T-cell (primary cell): ENCODE measurements at regions not wholly inside any gene's neighbourhood (a gene's known extent, or its start where the extent isn't known, plus 50 kb on each side); places are given as distances from the start of the nearest gene placed in this dataset.

ENCODE experiments used
- ATAC-seq, 4 experiments: fragments of 200-7000 bp in 3 of 4; fragments of 150-1000 bp in 1 of 4; cut with Tn5 transposase; replicated peaks in 1 of 4; 1 replicate in 3 of 4; 2 replicates in 1 of 4; pipeline ENCODE4 v1.10.0; 2021; ENCODE audit warnings: moderate library complexity in 3 of 4, mild to moderate bottlenecking in 2 of 4, moderate number of reproducible peaks in 1 of 4
- CTCF ChIA-PET, 2 donors: fragments of 300-600 bp; sonication (Branson Sonifier 250); formaldehyde crosslinking; loops; one replicate each; lab custom pipeline; 2022; ENCODE audit warnings: antibody characterized with exemption in 2 of 2; lab: Charles Lee
- POLR2A ChIA-PET, 2 donors: fragments of 300-600 bp; sonication (Branson Sonifier 250); formaldehyde crosslinking; loops; one replicate each; lab custom pipeline; 2022; ENCODE audit warnings: antibody characterized with exemption in 2 of 2; lab: Charles Lee
- DNase-seq, 35 experiments: peaks; one replicate each; pipeline versions ENCODE4 v3.0.0 to v3.0.0-alpha.2; 2013 to 2023
- H3K27ac ChIP-seq: one replicate; pipeline ENCODE4 v1.5.1; 2013; ENCODE audit warnings: low read length
- H3K27me3 ChIP-seq, 2 experiments: replicated peaks in 1 of 2; 1 replicate in 1 of 2; 2 replicates in 1 of 2; pipeline versions ENCODE4 v1.6.1 to v1.7.0; 2013; ENCODE audit warnings: low read length in 1 of 2, mixed read lengths in 1 of 2; ENCODE audit not compliant: control insufficient read depth in 2 of 2, insufficient read depth in 2 of 2; ENCODE audit errors: extremely low read depth in 1 of 2
- H3K36me3 ChIP-seq, 2 donors: 1 replicate in 1 of 2; 2 replicates in 1 of 2; pipeline versions ENCODE4 v1.6.1 to v1.7.0; 2013; ENCODE audit warnings: low read length in 1 of 2; ENCODE audit not compliant: control insufficient read depth in 2 of 2, insufficient read depth in 1 of 2; ENCODE audit errors: extremely low read depth in 1 of 2
- H3K4me1 ChIP-seq, 2 experiments: 1 replicate in 1 of 2; 2 replicates in 1 of 2; pipeline versions ENCODE4 v1.6.1 to v1.7.0; 2013; ENCODE audit warnings: low read length in 2 of 2, mixed read lengths in 1 of 2; ENCODE audit not compliant: insufficient read depth in 2 of 2, control insufficient read depth in 1 of 2; ENCODE audit errors: extremely low read depth in 1 of 2
- H3K4me3 ChIP-seq, 2 donors: 1 replicate in 1 of 2; 2 replicates in 1 of 2; pipeline versions ENCODE4 v1.5.1 to v1.7.0; 2013; ENCODE audit warnings: mild to moderate bottlenecking in 2 of 2, low read length in 1 of 2, moderate library complexity in 1 of 2; ENCODE audit not compliant: control insufficient read depth in 1 of 2; ENCODE audit errors: extremely low read depth in 1 of 2
- H3K9me3 ChIP-seq: 2 replicates; pipeline ENCODE4 v1.7.0; 2013
- H3K27ac Mint-ChIP-seq, 2 donors: one replicate each; pipeline ENCODE4 v1.8.0; 2020 to 2021; ENCODE audit warnings: mild to moderate bottlenecking in 2 of 2, mixed read lengths in 2 of 2
- H3K27me3 Mint-ChIP-seq, 2 donors: one replicate each; pipeline ENCODE4 v1.8.0; 2021 to 2022; ENCODE audit warnings: mixed read lengths in 2 of 2
- H3K36me3 Mint-ChIP-seq: one replicate; pipeline ENCODE4 v1.8.0; 2021; ENCODE audit warnings: mixed read lengths
- H3K4me1 Mint-ChIP-seq, 3 donors: one replicate each; pipeline ENCODE4 v1.8.0; 2020 to 2022; ENCODE audit warnings: mixed read lengths in 3 of 3, mild to moderate bottlenecking in 1 of 3
- H3K4me3 Mint-ChIP-seq, 3 donors: one replicate each; pipeline ENCODE4 v1.8.0; 2020 to 2022; ENCODE audit warnings: mild to moderate bottlenecking in 3 of 3, mixed read lengths in 3 of 3, moderate library complexity in 3 of 3
- H3K9me3 Mint-ChIP-seq, 3 donors: one replicate each; pipeline ENCODE4 v1.8.0; 2020 to 2022; ENCODE audit warnings: mixed read lengths in 3 of 3
- WGBS: methylation state at CpG from one replicate; pipeline ENCODE4 v1.1.5; 2013; ENCODE audit warnings: missing lambda C conversion rate; ENCODE audit not compliant: insufficient coverage; 5-methylcytosine and 5-hydroxymethylcytosine counted together

- H3K9me3 ChIP-seq = no peaks in the 10 kb centered on the region
- no peak overlapping the region for H3K27ac ChIP-seq
- Mint-ChIP-seq H3K36me3 (no peaks in the 10 kb centered on the region), H3K4me3 (no peak overlapping the region), H3K27ac (no peak overlapping the region), H3K27me3 (no peaks in the 10 kb centered on the region), H3K4me1 (no peaks in the 10 kb centered on the region), H3K9me3 (peaks cover 14 to 18% (median 16%) of the 10 kb centered on the region in 3 donors)
- no peak overlapping the region for H3K4me3 ChIP-seq
- ChIA-PET CTCF (no interaction called here), POLR2A (no interaction called here)
- H3K4me1 ChIP-seq = no peaks in the 10 kb centered on the region
- WGBS = no CpG with 5 or more reads among the region's 3 CpGs
- H3K27me3 ChIP-seq = no peaks in the 10 kb centered on the region
- no peak for ATAC-seq
- no peaks in the 10 kb centered on the region for H3K36me3 ChIP-seq
- no peak for DNase-seq
Measured at GRCh38 chr3:78279091-78279490, 1239.2 kb downstream of the ROBO2 start.

- Histone ChIP-seq H3K9me3 (no peaks in the 10 kb centered on the region), H3K27ac (no peak overlapping the region), H3K36me3 (no peaks in the 10 kb centered on the region), H3K4me1 (no peaks in the 10 kb centered on the region), H3K27me3 (no peaks in the 10 kb centered on the region), H3K4me3 (no peak overlapping the region)
- H3K27ac Mint-ChIP-seq = no peak overlapping the region
- H3K4me1 Mint-ChIP-seq = no peaks in the 10 kb centered on the region
- H3K36me3 Mint-ChIP-seq = no peaks in the 10 kb centered on the region
- H3K9me3 Mint-ChIP-seq = peaks cover 14 to 16% (median 15%) of the 10 kb centered on the region in 3 donors
- H3K27me3 Mint-ChIP-seq = no peaks in the 10 kb centered on the region
- ATAC-seq = no peak
- H3K4me3 Mint-ChIP-seq = no peak overlapping the region
- ChIA-PET CTCF (no interaction called here), POLR2A (no interaction called here)
- WGBS = 81% methylated on average over 5 of the region's 6 CpGs
- no peak for DNase-seq
Measured at GRCh38 chr3:78281381-78281780, 1241.5 kb downstream of the ROBO2 start.

GRCh38 chr3:78283994-78284393 lies 1244.1 kb downstream of the ROBO2 start:
- Mint-ChIP-seq H3K27me3 (no peaks in the 10 kb centered on the region), H3K4me3 (no peak overlapping the region), H3K36me3 (no peaks in the 10 kb centered on the region), H3K9me3 (peaks cover 12 to 21% (median 15%) of the 10 kb centered on the region in 3 donors), H3K4me1 (no peaks in the 10 kb centered on the region), H3K27ac (no peak overlapping the region)
- ChIA-PET POLR2A (no interaction called here), CTCF (no interaction called here)
- H3K27ac ChIP-seq = no peak overlapping the region
- no CpG with 5 or more reads among the region's 2 CpGs for WGBS
- DNase-seq (no peak), ATAC-seq (no peak)
- H3K9me3 ChIP-seq = no peaks in the 10 kb centered on the region
- H3K36me3 ChIP-seq = no peaks in the 10 kb centered on the region
- H3K4me3 ChIP-seq = no peak overlapping the region
- H3K27me3 ChIP-seq = no peaks in the 10 kb centered on the region
- no peaks in the 10 kb centered on the region for H3K4me1 ChIP-seq

- no peak overlapping the region for H3K4me3 Mint-ChIP-seq
- H3K9me3 Mint-ChIP-seq = peaks cover 12 to 21% (median 15%) of the 10 kb centered on the region in 3 donors
- H3K36me3 ChIP-seq = no peaks in the 10 kb centered on the region
- H3K4me1 ChIP-seq = no peaks in the 10 kb centered on the region
- no peaks in the 10 kb centered on the region for H3K9me3 ChIP-seq
- H3K27ac ChIP-seq = no peak overlapping the region
- no peaks in the 10 kb centered on the region for H3K27me3 Mint-ChIP-seq
- ATAC-seq (no peak), DNase-seq (no peak)
- no peak overlapping the region for H3K27ac Mint-ChIP-seq
- H3K36me3 Mint-ChIP-seq = no peaks in the 10 kb centered on the region
- CTCF ChIA-PET = no interaction called here
- no peaks in the 10 kb centered on the region for H3K27me3 ChIP-seq
- WGBS = 54% methylated on average over 5 of the region's 6 CpGs
- H3K4me3 ChIP-seq = no peak overlapping the region
- POLR2A ChIA-PET = interaction anchor here in 1 of 2 donors (0.6 kb wide), 1 partner anchor 1323 kb away, joined by 4 read pairs; no protein-coding TSS in a partner anchor
- no peaks in the 10 kb centered on the region for H3K4me1 Mint-ChIP-seq
Measured at GRCh38 chr3:78285032-78285728, 1245.3 kb downstream of the ROBO2 start.

GRCh38 chr3:78287085-78287484 lies 1247.2 kb downstream of the ROBO2 start:
- no peak overlapping the region for H3K4me3 Mint-ChIP-seq
- H3K36me3 ChIP-seq = no peaks in the 10 kb centered on the region
- CTCF ChIA-PET = no interaction called here

GRCh38 chr3:78293284-78293683 lies 1253.4 kb downstream of the ROBO2 start:
- ChIA-PET POLR2A (no interaction called here), CTCF (no interaction called here)
- Histone ChIP-seq H3K27me3 (no peaks in the 10 kb centered on the region), H3K36me3 (no peaks in the 10 kb centered on the region), H3K27ac (no peak overlapping the region), H3K4me3 (no peak overlapping the region), H3K9me3 (no peaks in the 10 kb centered on the region), H3K4me1 (no peaks in the 10 kb centered on the region)
- ATAC-seq (no peak), DNase-seq (no peak)
- H3K4me3 Mint-ChIP-seq = no peak overlapping the region
- no peaks in the 10 kb centered on the region for H3K4me1 Mint-ChIP-seq
- no peaks in the 10 kb centered on the region for H3K27me3 Mint-ChIP-seq
- 40% methylated on average over 1 of the region's 3 CpGs for WGBS
- no peak overlapping the region for H3K27ac Mint-ChIP-seq
- peaks cover 15 to 28% (median 22%) of the 10 kb centered on the region in 3 donors for H3K9me3 Mint-ChIP-seq
- H3K36me3 Mint-ChIP-seq = no peaks in the 10 kb centered on the region

More at GRCh38 chr3:78287085-78287484, 1247.2 kb downstream of the ROBO2 start:
- Mint-ChIP-seq H3K27me3 (no peaks in the 10 kb centered on the region), H3K36me3 (no peaks in the 10 kb centered on the region), H3K4me1 (no peaks in the 10 kb centered on the region), H3K9me3 (peaks cover 13 to 17% (median 16%) of the 10 kb centered on the region in 3 donors), H3K27ac (no peak overlapping the region)
- ATAC-seq (no peak), DNase-seq (no peak)
- Histone ChIP-seq H3K4me1 (no peaks in the 10 kb centered on the region), H3K4me3 (no peak overlapping the region), H3K27me3 (no peaks in the 10 kb centered on the region), H3K9me3 (no peaks in the 10 kb centered on the region), H3K27ac (no peak overlapping the region)
- POLR2A ChIA-PET = no interaction called here
